Activated naive CD4-positive, alpha-beta T cell treated with Interleukin-2 at 50 U/mL for 16 hours (primary cell): ENCODE measurements at regions not wholly inside any gene's neighbourhood (a gene's known extent, or its start where the extent isn't known, plus 50 kb on each side); places are given as distances from the start of the nearest gene placed in this dataset.
"Not testable (repeated sequence)": the region's sequence is repeated elsewhere in the genome, so short reads cannot be mapped to it uniquely, and the experiment has no call there.

ENCODE experiments used
- DNase-seq: peaks from one replicate; pipeline ENCODE4 v3.0.0-alpha.2; 2020

GRCh38 chr18:47727409-47727808 lies 203.1 kb downstream of the SMAD2 start:
- DNase-seq = no peak

- no peak for DNase-seq
Observed at GRCh38 chr18:47726550-47726949, 203.9 kb downstream of the SMAD2 start.

- DNase-seq = no peak
Observed at GRCh38 chr18:47725656-47726055, 204.8 kb downstream of the SMAD2 start.

- no peak for DNase-seq
Observed at GRCh38 chr18:47724186-47724975, 206.1 kb downstream of the SMAD2 start.

- DNase-seq = no peak
Observed at GRCh38 chr18:47721876-47722275, 208.6 kb downstream of the SMAD2 start.

- no peak for DNase-seq
Observed at GRCh38 chr18:47720741-47721140, 209.7 kb downstream of the SMAD2 start.

- DNase-seq = no peak
Observed at GRCh38 chr18:47719096-47719780, 211.2 kb downstream of the SMAD2 start.

GRCh38 chr18:47718646-47719045 lies 211.8 kb downstream of the SMAD2 start:
- no peak for DNase-seq

- no peak for DNase-seq
Observed at GRCh38 chr18:47717257-47717656, 213.2 kb downstream of the SMAD2 start.

- DNase-seq = no peak
Observed at GRCh38 chr18:47716632-47717185, 213.8 kb downstream of the SMAD2 start.

- DNase-seq = no peak
Observed at GRCh38 chr18:47710451-47710850, 220.0 kb downstream of the SMAD2 start.

GRCh38 chr18:47709556-47709955 lies 220.9 kb downstream of the SMAD2 start:
- DNase-seq = no peak

GRCh38 chr18:47708206-47708605 lies 222.3 kb downstream of the SMAD2 start:
- no peak for DNase-seq

- no peak for DNase-seq
Observed at GRCh38 chr18:47701134-47701533, 229.3 kb downstream of the SMAD2 start.

GRCh38 chr18:47696870-47697269 lies 233.6 kb downstream of the SMAD2 start:
- no peak for DNase-seq

- DNase-seq = no peak
Observed at GRCh38 chr18:47691611-47692010, 238.8 kb downstream of the SMAD2 start.

GRCh38 chr18:47690778-47691177 lies 239.7 kb downstream of the SMAD2 start:
- not testable (repeated sequence) for DNase-seq

- DNase-seq = no peak
Observed at GRCh38 chr18:47689371-47689770, 241.1 kb downstream of the SMAD2 start.

GRCh38 chr18:47686806-47687205 lies 243.7 kb downstream of the SMAD2 start:
- no peak for DNase-seq

GRCh38 chr18:47683774-47684173 lies 246.7 kb downstream of the SMAD2 start:
- no peak for DNase-seq

- DNase-seq = no peak
Observed at GRCh38 chr18:47682876-47683275, 247.6 kb downstream of the SMAD2 start.

- DNase-seq = no peak
Observed at GRCh38 chr18:47680488-47680887, 250.0 kb downstream of the SMAD2 start.

- no peak for DNase-seq
Observed at GRCh38 chr18:47679864-47680263, 250.6 kb downstream of the SMAD2 start.

- DNase-seq = no peak
Observed at GRCh38 chr18:47677952-47678351, 252.5 kb downstream of the SMAD2 start.
